NCI-H1694 treated with DMSO at 0.1 percent for 48 hours (cell line): ENCODE measurements at regions not wholly inside any gene's neighbourhood (a gene's known extent, or its start where the extent isn't known, plus 50 kb on each side); places are given as distances from the start of the nearest gene placed in this dataset.

Experiments
- DNase-seq: peaks from one replicate; lab custom pipeline; 2025; lab: John Stamatoyannopoulos, UW

GRCh38 chr13:109368230-109368629 is 418.2 kb downstream of the IRS2 start:
- no peak for DNase-seq

- DNase-seq, result no peak
These were observed 419.9 kb downstream of the IRS2 start for GRCh38 chr13:109366525-109366924.

- no peak for DNase-seq
These were observed 423.0 kb downstream of the IRS2 start for GRCh38 chr13:109363431-109363830.

- DNase-seq, result no peak
These were observed 423.8 kb downstream of the IRS2 start for GRCh38 chr13:109362616-109363015.

GRCh38 chr13:109361562-109362289 is 424.7 kb downstream of the IRS2 start:
- no peak for DNase-seq

GRCh38 chr13:109357751-109358471 is 428.5 kb downstream of the IRS2 start:
- no peak for DNase-seq

GRCh38 chr13:109355875-109356434 is 430.4 kb downstream of the IRS2 start:
- DNase-seq, result no peak

- DNase-seq, result no peak
These were observed 431.2 kb downstream of the IRS2 start for GRCh38 chr13:109355166-109355565.

- DNase-seq, result no peak
These were observed 435.1 kb downstream of the IRS2 start for GRCh38 chr13:109351236-109351635.

- no peak for DNase-seq
These were observed 437.7 kb downstream of the IRS2 start for GRCh38 chr13:109348519-109349258.

GRCh38 chr13:109346060-109346459 is 440.3 kb downstream of the IRS2 start:
- no peak for DNase-seq

- no peak for DNase-seq
These were observed 440.9 kb downstream of the IRS2 start for GRCh38 chr13:109345433-109345941.

- DNase-seq, result no peak
These were observed 441.7 kb downstream of the IRS2 start for GRCh38 chr13:109344552-109345157.

GRCh38 chr13:109336730-109337129 is 449.7 kb downstream of the IRS2 start:
- no peak for DNase-seq

- DNase-seq, result peak; percentile 32
These were observed 452.3 kb downstream of the IRS2 start for GRCh38 chr13:109333893-109334651.

GRCh38 chr13:109332506-109333499 is 453.6 kb downstream of the IRS2 start:
- DNase-seq, result no peak

- peak; percentile 73 for DNase-seq
These were observed 454.5 kb downstream of the IRS2 start for GRCh38 chr13:109331898-109332297.

- no peak for DNase-seq
These were observed 455.4 kb downstream of the IRS2 start for GRCh38 chr13:109331011-109331433.

- DNase-seq, result no peak
These were observed 456.3 kb downstream of the IRS2 start for GRCh38 chr13:109330123-109330522.

- DNase-seq, result no peak
These were observed 457.2 kb downstream of the IRS2 start for GRCh38 chr13:109329175-109329574.
